PFSK-1 (cell line): ENCODE measurements at regions not wholly inside any gene's neighbourhood (a gene's known extent, or its start where the extent isn't known, plus 50 kb on each side); places are given as distances from the start of the nearest gene placed in this dataset.

Source experiments
- FOXP2 ChIP-seq: optimal IDR thresholded peaks from 2 replicates; pipeline ENCODE3; 2011; ENCODE audit warnings: borderline replicate concordance, control low read depth, inconsistent platforms; ENCODE audit not compliant: insufficient read depth; ENCODE audit errors: extremely low read length, extremely low read depth
- POLR2AphosphoS5 ChIP-seq: IDR thresholded peaks from 2 replicates; pipeline ENCODE4 v1.6.1; 2012; ENCODE audit warnings: low read depth, mild to moderate bottlenecking, control low read depth, low read length, moderate library complexity
- SIN3A ChIP-seq: IDR thresholded peaks from 2 replicates; pipeline ENCODE4 v1.6.1; 2012; ENCODE audit warnings: mild to moderate bottlenecking, low read length, moderate library complexity, borderline replicate concordance; ENCODE audit not compliant: insufficient read depth
- TAF1 ChIP-seq: IDR thresholded peaks from 2 replicates; pipeline ENCODE4 v1.6.1; 2012; ENCODE audit warnings: low read length, control low read depth, borderline replicate concordance; ENCODE audit not compliant: insufficient read depth
- TF ChIP-seq, protein P1 (sequence below), 2 experiments: IDR thresholded peaks; 2 replicates each; pipeline versions ENCODE4 v1.6.1 to v1.8.0; 2011 to 2012; ENCODE audit warnings: low read depth in 2 of 2, low read length in 2 of 2, control low read depth in 1 of 2, inconsistent platforms in 1 of 2, mild to moderate bottlenecking in 1 of 2, moderate library complexity in 1 of 2; ENCODE audit not compliant: insufficient read depth in 1 of 2

GRCh38 chr4:52256522-52256921 is 205.4 kb downstream of the SPATA18 start:
- no peak for TF ChIP-seq FOXP2
- no peak for TF ChIP-seq POLR2AphosphoS5
- TF ChIP-seq TAF1: no peak
- no peak for TF ChIP-seq SIN3A
- TF ChIP-seq, protein P1, sequence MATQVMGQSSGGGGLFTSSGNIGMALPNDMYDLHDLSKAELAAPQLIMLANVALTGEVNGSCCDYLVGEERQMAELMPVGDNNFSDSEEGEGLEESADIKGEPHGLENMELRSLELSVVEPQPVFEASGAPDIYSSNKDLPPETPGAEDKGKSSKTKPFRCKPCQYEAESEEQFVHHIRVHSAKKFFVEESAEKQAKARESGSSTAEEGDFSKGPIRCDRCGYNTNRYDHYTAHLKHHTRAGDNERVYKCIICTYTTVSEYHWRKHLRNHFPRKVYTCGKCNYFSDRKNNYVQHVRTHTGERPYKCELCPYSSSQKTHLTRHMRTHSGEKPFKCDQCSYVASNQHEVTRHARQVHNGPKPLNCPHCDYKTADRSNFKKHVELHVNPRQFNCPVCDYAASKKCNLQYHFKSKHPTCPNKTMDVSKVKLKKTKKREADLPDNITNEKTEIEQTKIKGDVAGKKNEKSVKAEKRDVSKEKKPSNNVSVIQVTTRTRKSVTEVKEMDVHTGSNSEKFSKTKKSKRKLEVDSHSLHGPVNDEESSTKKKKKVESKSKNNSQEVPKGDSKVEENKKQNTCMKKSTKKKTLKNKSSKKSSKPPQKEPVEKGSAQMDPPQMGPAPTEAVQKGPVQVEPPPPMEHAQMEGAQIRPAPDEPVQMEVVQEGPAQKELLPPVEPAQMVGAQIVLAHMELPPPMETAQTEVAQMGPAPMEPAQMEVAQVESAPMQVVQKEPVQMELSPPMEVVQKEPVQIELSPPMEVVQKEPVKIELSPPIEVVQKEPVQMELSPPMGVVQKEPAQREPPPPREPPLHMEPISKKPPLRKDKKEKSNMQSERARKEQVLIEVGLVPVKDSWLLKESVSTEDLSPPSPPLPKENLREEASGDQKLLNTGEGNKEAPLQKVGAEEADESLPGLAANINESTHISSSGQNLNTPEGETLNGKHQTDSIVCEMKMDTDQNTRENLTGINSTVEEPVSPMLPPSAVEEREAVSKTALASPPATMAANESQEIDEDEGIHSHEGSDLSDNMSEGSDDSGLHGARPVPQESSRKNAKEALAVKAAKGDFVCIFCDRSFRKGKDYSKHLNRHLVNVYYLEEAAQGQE (IDR thresholded peaks at IDR 0.05; ENCODE audit: insufficient read depth in 1 of 2, low read depth in 2 of 2, low read length in 2 of 2): no peak

- TF ChIP-seq TAF1 (no peak), POLR2AphosphoS5 (no peak), SIN3A (no peak), FOXP2 (no peak)
- TF ChIP-seq, protein P1 (IDR thresholded peaks at IDR 0.05; ENCODE audit: insufficient read depth in 1 of 2, low read depth in 2 of 2, low read length in 2 of 2): no peak
These were observed 208.9 kb downstream of the SPATA18 start for GRCh38 chr4:52259978-52260377.

- TF ChIP-seq, protein P1 (IDR thresholded peaks at IDR 0.05; ENCODE audit: insufficient read depth in 1 of 2, low read depth in 2 of 2, low read length in 2 of 2): no peak
- TF ChIP-seq FOXP2 (no peak), SIN3A (no peak), TAF1 (no peak), POLR2AphosphoS5 (no peak)
These were observed 209.6 kb downstream of the SPATA18 start for GRCh38 chr4:52260514-52261210.

DNA sequence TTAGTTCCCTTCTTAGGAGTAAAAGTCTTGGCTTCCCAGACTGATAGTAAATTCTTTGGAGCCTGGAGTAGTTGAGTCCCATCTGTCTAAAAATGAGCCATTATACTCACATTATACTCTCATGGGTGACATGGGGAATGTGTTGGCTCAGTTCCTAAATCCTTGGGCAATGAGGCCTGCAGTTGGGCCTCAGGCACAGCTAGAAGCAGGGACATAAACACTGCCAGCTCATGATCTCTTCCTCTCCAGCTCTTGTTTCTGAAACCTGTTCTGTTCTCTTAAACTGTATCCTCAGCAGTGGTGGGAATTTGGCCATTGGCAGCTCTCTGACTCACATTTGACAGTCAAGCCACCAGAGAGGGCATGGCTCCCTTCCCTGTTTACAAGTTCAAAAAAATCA is 212.5 kb downstream of the SPATA18 start:
- TF ChIP-seq, protein P1 (IDR thresholded peaks at IDR 0.05; ENCODE audit: insufficient read depth in 1 of 2, low read depth in 2 of 2, low read length in 2 of 2): no peak
- TF ChIP-seq POLR2AphosphoS5 (no peak), FOXP2 (no peak), TAF1 (no peak), SIN3A (no peak)
